MM.1S (cell line): ENCODE measurements at regions not wholly inside any gene's neighbourhood (a gene's known extent, or its start where the extent isn't known, plus 50 kb on each side); places are given as distances from the start of the nearest gene placed in this dataset.

Experiments used
- CTCF ChIP-seq: fragments of 300-600 bp; sonication (generic); IDR thresholded peaks from 2 replicates; pipeline ENCODE4 v1.5.1; 2016; ENCODE audit warnings: antibody characterized with exemption, low read length, mixed read lengths
- EZH2 ChIP-seq: fragments of 300-600 bp; sonication (generic); optimal IDR thresholded peaks from 2 replicates; pipeline ENCODE3; 2017; ENCODE audit warnings: low read depth, mild to moderate bottlenecking, antibody characterized with exemption, low read length, mixed read lengths

GRCh38 chr2:241931976-241932898 lies 62.7 kb downstream of the RTP5 start:
- TF ChIP-seq CTCF = no peak
- no peak for TF ChIP-seq EZH2
